A172 (cell line): ENCODE measurements at regions not wholly inside any gene's neighbourhood (a gene's known extent, or its start where the extent isn't known, plus 50 kb on each side); places are given as distances from the start of the nearest gene placed in this dataset.
"Not testable (repeated sequence)": the region's sequence is repeated elsewhere in the genome, so short reads cannot be mapped to it uniquely, and the experiment has no call there.

Source experiments
- DNase-seq: peaks from one replicate; pipeline ENCODE4 v3.0.0-alpha.2; 2015; ENCODE audit warnings: low spot score

GRCh38 chr6:106800379-106800778, 171.0 kb downstream of the QRSL1 start:
- DNase-seq: no peak

DNA sequence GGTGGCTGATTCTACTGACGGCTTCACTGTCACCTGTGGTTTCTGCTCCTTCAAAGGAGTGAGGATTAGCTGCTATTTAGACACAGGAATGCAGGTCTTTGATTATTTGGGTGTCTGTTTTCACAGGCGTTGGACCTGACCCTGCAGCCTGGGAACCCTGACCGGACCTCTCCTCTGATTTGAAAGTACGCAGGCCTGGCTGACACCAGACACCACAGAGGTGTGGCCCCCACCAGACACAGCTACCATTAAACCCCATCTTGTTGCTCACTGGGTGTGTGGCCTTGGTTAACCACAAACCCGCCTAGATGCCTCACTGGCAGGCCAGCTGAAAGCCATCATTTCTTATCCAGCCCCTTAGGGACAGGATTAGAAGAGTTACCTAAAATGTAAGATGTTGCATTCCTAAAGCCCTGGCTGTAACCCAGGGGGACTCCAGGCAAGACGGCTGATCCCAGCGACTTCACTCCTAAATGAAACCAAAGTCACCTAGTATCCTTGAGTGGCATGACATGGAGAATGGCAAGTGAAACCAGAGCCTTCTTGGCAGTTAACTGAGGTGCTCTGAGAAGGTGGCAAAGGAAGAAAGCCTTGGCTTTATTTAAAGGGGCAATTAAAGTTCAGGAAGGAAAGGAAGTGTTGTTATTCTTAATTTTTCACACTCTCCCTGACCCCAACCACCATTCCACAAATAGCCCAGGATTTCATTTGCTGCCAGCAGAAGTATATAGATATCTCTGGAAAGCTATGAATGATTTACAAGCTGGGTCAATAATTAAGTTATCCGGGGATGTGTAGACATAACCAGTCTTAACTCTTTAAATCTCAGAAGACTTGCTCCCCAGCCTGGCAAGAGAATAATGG, 169.9 kb downstream of the QRSL1 start:
- peak; percentile 84 for DNase-seq

DNA sequence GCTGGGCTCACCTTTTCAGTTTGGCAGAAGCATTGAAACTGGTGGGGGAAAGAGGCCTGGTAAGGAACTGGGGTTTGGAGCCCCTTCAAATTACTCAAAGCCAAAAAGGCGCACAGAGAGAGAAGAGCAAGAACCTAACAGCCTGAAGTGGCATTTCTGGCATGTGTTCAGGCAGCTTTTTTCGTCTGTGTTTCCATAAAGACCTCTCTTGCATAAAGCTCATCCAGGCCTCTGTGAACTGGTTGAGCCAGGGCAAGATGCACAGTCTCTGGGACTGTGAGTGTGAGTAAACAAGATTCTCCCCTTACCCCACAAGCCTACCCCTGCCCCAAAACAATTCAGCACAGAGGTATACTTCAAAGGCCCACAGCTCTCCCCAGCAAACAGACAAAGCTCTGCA, 167.8 kb downstream of the QRSL1 start:
- DNase-seq: no peak

GRCh38 chr6:106796781-106797180, 167.4 kb downstream of the QRSL1 start:
- no peak for DNase-seq

DNA sequence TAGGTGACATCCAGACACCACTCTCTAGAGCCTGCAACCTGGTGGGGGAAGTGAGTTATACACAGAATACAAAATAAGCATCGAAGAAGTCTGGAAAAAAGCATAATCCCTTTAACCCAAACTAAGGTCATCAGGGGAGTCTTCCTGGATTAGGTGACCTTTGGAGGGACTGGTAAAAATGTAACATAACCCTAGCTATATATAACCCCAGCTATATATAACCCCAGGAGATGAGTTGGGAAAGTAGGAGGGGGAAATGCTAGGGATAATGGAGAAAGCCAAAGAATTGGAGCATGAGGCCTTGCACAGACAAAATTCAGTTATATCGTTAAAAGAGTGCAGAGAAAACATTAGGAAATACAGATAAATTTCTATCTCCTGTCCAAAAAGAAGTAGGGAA, 164.8 kb downstream of the QRSL1 start:
- DNase-seq: no peak

- DNase-seq: no peak
Measured at GRCh38 chr6:106792536-106793236, 163.3 kb downstream of the QRSL1 start.

DNA sequence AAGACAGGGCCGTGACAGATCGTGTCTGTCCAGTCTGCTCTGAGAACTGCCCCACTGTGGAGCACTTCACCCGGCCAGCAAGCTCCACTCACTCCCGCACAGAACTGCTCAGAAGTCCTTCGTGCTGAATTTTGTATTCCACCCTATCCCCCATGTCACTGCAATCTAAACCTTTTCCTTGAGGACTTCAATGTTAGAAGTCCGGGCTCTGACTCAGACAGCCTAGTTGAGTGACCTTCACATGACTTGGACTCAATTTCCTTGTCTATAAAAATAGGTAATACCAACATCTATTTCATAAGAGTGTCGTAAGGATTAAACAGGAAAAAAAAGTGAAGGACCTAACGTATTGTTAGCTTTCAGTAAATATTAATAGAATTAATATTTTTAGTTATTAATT, 161.6 kb downstream of the QRSL1 start:
- DNase-seq: no peak

GRCh38 chr6:106790149-106790770, 160.9 kb downstream of the QRSL1 start:
- DNase-seq: no peak

DNA sequence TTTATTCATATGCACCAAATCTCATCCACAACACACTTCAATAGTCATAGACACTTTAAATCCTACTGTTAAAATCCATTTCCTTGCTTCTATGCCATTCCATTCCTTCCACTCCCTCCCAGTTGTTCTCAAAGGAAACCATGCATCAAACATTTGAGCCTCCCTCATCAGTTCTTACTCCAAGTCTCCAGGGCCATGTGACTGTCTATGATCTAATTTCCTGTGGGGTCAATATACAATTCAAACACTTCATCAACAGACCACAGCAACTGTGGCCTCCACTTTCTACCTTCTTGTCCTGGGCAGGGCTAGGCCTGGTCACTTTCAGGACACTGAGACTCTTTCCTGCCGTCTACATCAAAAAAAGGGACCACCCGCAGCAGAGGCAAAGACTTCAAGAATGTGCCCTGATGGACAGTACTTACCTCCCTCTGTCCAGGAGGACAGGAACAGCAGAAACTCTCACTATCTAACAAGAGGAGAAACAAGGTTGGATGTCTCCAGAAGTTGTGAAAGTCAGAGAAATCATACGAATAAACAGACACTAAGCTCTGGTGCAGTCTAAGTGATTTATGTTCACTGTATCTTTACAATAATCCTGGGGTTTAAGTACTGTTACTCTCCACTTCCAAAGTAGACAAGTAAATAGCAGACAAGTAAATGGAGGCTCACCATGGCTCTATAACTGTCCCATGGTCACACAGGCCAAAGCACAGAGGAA, 160.2 kb downstream of the QRSL1 start:
- no peak for DNase-seq

- no peak for DNase-seq
Measured at GRCh38 chr6:106788761-106789160, 159.4 kb downstream of the QRSL1 start.

DNA sequence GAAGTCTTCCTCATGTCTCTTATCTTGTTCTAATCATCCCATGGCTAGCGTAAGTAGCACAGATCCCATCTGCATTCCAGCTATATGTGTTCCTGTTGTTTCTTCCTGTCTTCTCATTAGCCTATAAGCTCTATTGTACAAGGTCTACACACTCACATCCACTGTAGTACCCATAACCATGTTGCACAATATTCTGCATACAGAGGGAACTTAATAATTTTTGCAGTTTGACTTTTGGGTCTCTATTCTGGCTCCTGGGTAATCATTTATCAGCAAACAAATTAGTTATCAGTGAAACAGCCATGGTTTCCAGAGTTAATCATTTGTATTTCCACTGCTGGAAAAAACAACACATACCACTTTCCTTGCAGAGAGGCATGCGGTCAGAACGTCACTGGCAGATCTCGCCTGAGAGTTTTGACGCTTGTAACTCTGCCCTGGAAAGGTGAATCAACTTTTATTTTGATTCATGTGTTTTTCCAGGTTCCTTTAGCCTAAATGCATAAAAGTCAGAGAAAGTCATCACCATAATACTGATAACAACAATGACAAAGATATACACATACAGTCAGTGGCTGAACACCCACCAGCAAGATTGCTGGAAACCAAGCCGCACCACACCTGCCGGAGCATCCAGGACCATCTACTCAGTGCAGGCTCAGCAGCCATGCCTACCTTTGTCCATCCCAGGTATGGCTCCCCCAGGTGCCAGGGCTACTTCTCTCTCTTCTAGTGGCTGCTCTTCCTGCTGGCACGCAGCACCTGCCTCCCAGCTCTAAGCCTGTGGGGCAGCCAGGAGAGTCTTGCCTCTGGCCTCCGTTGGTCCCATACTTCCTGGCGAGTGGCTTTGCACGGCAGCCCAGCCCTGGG, 158.2 kb downstream of the QRSL1 start:
- DNase-seq: no peak

DNA sequence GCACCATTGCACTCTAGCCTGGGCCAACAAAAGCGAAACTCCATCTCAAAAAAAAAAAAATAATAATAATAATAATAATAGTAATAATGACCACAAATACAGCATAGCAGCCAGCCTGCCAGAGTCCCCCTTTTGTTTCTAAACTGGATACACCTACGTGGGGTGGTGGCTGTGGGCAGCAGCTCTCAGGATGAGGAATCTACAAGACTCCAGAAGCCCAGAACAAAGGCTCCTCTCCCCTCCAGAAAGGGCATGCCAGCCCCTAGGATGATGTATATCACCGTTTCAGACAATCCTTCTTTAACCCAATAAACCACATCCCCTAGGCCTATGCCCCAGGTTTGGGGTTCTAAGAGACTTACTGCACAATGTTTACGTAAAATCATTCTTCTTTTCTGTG, 155.9 kb downstream of the QRSL1 start:
- DNase-seq: no peak

GRCh38 chr6:106783640-106784566, 154.5 kb downstream of the QRSL1 start:
- DNase-seq: peak; percentile 65

DNA sequence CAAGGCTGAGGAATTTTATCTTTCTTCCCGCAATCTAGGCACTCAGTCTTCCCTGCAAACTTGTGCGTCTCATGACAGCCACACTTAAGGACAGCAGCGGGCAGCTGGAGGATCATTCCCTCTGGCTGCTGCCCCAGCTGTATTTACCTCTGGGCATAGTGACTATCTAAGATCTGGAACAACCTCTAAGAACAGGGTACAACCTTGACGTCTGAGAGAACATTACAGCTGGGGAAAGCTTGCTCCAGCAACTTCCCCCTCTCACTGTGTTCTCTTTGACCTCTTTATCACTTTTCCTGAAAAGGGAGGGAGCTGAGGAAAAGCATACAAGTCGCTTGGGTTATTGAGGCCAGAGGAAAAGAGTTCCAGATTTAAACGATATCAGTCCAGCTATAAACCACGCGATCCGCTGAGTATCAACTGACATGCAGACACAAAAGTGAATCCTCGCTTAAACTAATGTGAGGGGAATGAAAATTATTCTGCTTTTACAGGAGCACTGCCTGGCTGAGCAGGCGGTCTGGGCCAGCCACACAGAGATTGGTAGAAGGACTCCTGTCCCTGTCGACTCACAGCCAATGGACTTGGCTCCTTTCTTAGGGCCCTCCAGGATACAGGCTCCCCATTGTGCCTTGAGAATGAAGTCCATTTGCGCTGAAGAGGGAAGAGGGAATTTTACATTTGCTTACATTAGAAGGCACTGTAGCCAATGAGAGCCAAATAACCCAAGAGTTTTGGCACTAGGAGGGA, 153.3 kb downstream of the QRSL1 start:
- DNase-seq: no peak

DNA sequence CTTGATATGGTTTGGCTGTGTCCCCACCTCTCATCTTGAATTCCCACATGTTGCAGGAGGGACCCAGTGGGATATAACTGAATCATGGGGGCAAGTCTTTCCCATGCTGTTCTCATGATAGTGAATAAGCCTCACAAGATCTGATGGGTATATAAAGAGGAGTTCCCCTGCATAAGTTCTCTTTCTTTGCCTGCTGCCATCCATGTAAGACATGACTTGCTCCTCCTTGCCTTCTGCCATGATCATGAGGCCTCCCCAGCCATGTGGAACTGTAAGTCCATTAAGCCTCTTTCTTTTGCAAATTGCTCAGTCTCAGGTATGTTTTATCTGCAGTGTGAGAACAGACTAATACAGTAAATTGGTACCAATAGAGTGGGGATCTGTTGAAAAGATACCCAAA, 150.2 kb downstream of the QRSL1 start:
- DNase-seq: not testable (repeated sequence)

DNA sequence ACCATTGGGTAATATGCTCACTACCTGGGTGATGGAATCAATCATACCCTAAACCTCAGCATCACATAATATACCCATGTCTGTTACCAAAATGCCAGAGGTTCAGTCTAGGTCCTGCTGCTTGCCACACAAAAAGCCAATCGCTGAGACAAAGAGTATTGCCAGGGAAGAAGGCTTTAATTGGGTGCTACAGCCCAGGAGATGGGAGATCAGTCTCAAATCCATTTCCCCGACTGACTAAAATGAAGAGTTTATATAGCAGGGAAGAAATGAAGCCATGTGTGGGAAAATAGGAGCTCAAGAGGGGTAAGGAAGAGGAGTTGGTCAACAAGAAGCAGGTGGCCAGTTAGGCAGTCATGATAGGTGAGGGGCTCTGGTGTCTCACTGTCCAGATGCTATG, 149.6 kb downstream of the QRSL1 start:
- DNase-seq: no peak

- no peak for DNase-seq
Measured at GRCh38 chr6:106773996-106774629, 144.7 kb downstream of the QRSL1 start.

GRCh38 chr6:106773522-106773921, 144.1 kb downstream of the QRSL1 start:
- DNase-seq: no peak
